ENCODE measurements at regions not wholly inside any gene's neighbourhood (a gene's known extent, or its start where the extent isn't known, plus 50 kb on each side); places are given as distances from the start of the nearest gene placed in this dataset.

DNA sequence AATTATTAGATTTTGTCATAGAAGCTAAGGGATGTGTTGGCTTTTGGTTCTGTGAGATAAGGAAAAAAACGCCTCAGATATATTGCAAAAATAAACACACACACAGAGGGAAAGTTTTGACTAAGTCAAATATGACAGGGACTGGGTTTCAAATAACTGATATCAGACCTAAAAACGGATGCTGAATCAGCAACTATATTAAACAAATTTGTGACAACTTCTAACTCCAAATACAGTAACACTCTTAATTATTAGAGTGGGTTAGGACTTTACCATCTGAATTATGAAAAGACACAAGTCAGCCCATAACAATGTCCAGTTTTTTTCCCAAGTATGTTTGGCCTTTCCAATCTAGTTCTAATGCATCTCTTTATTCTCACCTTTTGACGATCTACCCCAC, 2693.1 kb downstream of the ARAP2 start:
- Histone ChIP-seq H3F3A (ENCODE audit: low read depth) (no peaks in the 10 kb centered on the region), H3K27me3 (ENCODE audit: insufficient read depth, low read length, poor library complexity, severe bottlenecking) (no peaks in the 10 kb centered on the region), H4K20me1 (ENCODE audit: insufficient read depth, low read length, poor library complexity, severe bottlenecking) (no peaks in the 10 kb centered on the region), H3K9me2 (replicated peaks; ENCODE audit: low read depth, low read length) (no peaks in the 10 kb centered on the region), H3K4me3 (ENCODE audit: low read length, poor library complexity, severe bottlenecking) (no peak overlapping the region), H3K4me1 (ENCODE audit: insufficient read depth, low read length, poor library complexity, severe bottlenecking) (no peaks in the 10 kb centered on the region), H3K9ac (ENCODE audit: low read depth, low read length, poor library complexity, severe bottlenecking) (no peak overlapping the region), H3K9me3 (ENCODE audit: insufficient read depth, low read depth, low read length) (no peaks in the 10 kb centered on the region), H3K79me2 (ENCODE audit: insufficient read depth, low read length) (no peaks in the 10 kb centered on the region), H2AFZ (ENCODE audit: low read length) (no peak overlapping the region), H3K4me2 (ENCODE audit: low read depth, low read length, poor library complexity, severe bottlenecking) (no peak overlapping the region), H3K36me3 (ENCODE audit: insufficient read depth, low read length) (no peaks in the 10 kb centered on the region)
- TF ChIP-seq EZH2phosphoT487 (IDR thresholded peaks at IDR 0.05; ENCODE audit: borderline replicate concordance): no peak
- TF ChIP-seq, protein P1, sequence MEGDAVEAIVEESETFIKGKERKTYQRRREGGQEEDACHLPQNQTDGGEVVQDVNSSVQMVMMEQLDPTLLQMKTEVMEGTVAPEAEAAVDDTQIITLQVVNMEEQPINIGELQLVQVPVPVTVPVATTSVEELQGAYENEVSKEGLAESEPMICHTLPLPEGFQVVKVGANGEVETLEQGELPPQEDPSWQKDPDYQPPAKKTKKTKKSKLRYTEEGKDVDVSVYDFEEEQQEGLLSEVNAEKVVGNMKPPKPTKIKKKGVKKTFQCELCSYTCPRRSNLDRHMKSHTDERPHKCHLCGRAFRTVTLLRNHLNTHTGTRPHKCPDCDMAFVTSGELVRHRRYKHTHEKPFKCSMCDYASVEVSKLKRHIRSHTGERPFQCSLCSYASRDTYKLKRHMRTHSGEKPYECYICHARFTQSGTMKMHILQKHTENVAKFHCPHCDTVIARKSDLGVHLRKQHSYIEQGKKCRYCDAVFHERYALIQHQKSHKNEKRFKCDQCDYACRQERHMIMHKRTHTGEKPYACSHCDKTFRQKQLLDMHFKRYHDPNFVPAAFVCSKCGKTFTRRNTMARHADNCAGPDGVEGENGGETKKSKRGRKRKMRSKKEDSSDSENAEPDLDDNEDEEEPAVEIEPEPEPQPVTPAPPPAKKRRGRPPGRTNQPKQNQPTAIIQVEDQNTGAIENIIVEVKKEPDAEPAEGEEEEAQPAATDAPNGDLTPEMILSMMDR (conservative IDR thresholded peaks at IDR 0.05; ENCODE audit: low read length): no peak

DNA sequence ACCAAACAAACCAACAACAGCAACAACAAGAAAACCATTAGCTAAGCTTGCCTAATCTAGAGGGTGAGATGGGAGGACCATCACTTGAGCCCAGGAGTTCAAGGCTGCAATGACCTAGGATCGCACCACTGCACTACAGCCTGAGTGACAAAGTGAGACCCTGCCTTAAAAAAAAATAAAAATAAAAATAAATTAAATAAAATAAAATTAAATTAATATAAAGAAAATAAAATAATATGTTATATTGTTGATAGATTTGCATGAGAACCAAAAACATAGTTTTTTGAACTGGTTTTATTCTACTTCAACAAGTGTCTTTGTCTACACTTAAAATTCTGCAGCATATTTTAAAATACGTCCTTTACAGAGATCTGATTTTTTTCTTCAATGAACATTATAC, 2683.1 kb downstream of the ARAP2 start:
- Histone ChIP-seq H3F3A (ENCODE audit: low read depth) (no peaks in the 10 kb centered on the region), H3K36me3 (ENCODE audit: insufficient read depth, low read length) (no peaks in the 10 kb centered on the region), H3K9me2 (replicated peaks; ENCODE audit: low read depth, low read length) (no peaks in the 10 kb centered on the region), H3K79me2 (ENCODE audit: insufficient read depth, low read length) (no peaks in the 10 kb centered on the region), H4K20me1 (ENCODE audit: insufficient read depth, low read length, poor library complexity, severe bottlenecking) (no peaks in the 10 kb centered on the region), H3K9ac (ENCODE audit: low read depth, low read length, poor library complexity, severe bottlenecking) (no peak overlapping the region), H3K4me3 (ENCODE audit: low read length, poor library complexity, severe bottlenecking) (no peak overlapping the region), H3K9me3 (ENCODE audit: insufficient read depth, low read depth, low read length) (no peaks in the 10 kb centered on the region), H3K4me2 (ENCODE audit: low read depth, low read length, poor library complexity, severe bottlenecking) (no peak overlapping the region), H3K4me1 (ENCODE audit: insufficient read depth, low read length, poor library complexity, severe bottlenecking) (no peaks in the 10 kb centered on the region), H2AFZ (ENCODE audit: low read length) (no peak overlapping the region), H3K27me3 (ENCODE audit: insufficient read depth, low read length, poor library complexity, severe bottlenecking) (no peaks in the 10 kb centered on the region)
- TF ChIP-seq, protein P1 (conservative IDR thresholded peaks at IDR 0.05; ENCODE audit: low read length): no peak
- no peak for TF ChIP-seq EZH2phosphoT487 (IDR thresholded peaks at IDR 0.05; ENCODE audit: borderline replicate concordance)

DNA sequence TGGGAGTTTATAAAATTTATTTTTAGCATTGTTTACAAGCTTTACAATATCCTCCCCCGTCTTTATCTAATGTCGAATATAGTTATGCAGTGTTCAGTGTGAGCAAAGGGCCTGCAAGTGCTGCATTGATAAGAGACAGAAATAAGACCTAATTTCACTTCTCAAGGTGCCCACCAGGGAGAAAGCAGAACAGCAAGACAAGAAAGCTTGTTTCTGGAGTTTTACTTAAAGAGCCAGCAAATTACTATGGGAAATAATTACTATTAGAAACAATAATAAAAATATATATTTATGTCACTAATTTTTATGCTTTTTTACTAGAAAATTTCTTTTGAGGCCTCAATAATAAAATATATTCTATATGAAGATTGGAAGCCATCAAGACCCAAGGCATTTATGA, 2677.7 kb downstream of the ARAP2 start:
- H3K4me3 ChIP-seq (ENCODE audit: low read length, poor library complexity, severe bottlenecking): no peak overlapping the region
- no peaks in the 10 kb centered on the region for H3K27me3 ChIP-seq (ENCODE audit: insufficient read depth, low read length, poor library complexity, severe bottlenecking)
- H3K79me2 ChIP-seq (ENCODE audit: insufficient read depth, low read length): no peaks in the 10 kb centered on the region
- H3K4me2 ChIP-seq (ENCODE audit: low read depth, low read length, poor library complexity, severe bottlenecking): no peak overlapping the region
- no peak overlapping the region for H3K9ac ChIP-seq (ENCODE audit: low read depth, low read length, poor library complexity, severe bottlenecking)
- TF ChIP-seq EZH2phosphoT487 (IDR thresholded peaks at IDR 0.05; ENCODE audit: borderline replicate concordance): no peak
- TF ChIP-seq, protein P1 (conservative IDR thresholded peaks at IDR 0.05; ENCODE audit: low read length): no peak
- no peaks in the 10 kb centered on the region for H3K36me3 ChIP-seq (ENCODE audit: insufficient read depth, low read length)
- no peaks in the 10 kb centered on the region for H3F3A ChIP-seq (ENCODE audit: low read depth)
- H4K20me1 ChIP-seq (ENCODE audit: insufficient read depth, low read length, poor library complexity, severe bottlenecking): no peaks in the 10 kb centered on the region
- no peaks in the 10 kb centered on the region for H3K4me1 ChIP-seq (ENCODE audit: insufficient read depth, low read length, poor library complexity, severe bottlenecking)
- H3K9me2 ChIP-seq (replicated peaks; ENCODE audit: low read depth, low read length): no peaks in the 10 kb centered on the region
- no peaks in the 10 kb centered on the region for H3K9me3 ChIP-seq (ENCODE audit: insufficient read depth, low read depth, low read length)
- H2AFZ ChIP-seq (ENCODE audit: low read length): no peak overlapping the region

Measured in Loucy (cell line).